ENCODE measurements at regions not wholly inside any gene's neighbourhood (a gene's known extent, or its start where the extent isn't known, plus 50 kb on each side); places are given as distances from the start of the nearest gene placed in this dataset.
A peak's percentile ranks its signal among the peaks of the same experiment; 100 is the strongest.

- no peak overlapping the region for H3K4me3 ChIP-seq (ENCODE audit: low read depth, low read length)
- no peak for DNase-seq (ENCODE audit: low read depth)
- TF ChIP-seq, protein P1, sequence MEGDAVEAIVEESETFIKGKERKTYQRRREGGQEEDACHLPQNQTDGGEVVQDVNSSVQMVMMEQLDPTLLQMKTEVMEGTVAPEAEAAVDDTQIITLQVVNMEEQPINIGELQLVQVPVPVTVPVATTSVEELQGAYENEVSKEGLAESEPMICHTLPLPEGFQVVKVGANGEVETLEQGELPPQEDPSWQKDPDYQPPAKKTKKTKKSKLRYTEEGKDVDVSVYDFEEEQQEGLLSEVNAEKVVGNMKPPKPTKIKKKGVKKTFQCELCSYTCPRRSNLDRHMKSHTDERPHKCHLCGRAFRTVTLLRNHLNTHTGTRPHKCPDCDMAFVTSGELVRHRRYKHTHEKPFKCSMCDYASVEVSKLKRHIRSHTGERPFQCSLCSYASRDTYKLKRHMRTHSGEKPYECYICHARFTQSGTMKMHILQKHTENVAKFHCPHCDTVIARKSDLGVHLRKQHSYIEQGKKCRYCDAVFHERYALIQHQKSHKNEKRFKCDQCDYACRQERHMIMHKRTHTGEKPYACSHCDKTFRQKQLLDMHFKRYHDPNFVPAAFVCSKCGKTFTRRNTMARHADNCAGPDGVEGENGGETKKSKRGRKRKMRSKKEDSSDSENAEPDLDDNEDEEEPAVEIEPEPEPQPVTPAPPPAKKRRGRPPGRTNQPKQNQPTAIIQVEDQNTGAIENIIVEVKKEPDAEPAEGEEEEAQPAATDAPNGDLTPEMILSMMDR (IDR thresholded peaks at IDR 0.05; ENCODE audit: low read depth, low read length), result no peak
- TF ChIP-seq POLR2A (IDR thresholded peaks at IDR 0.05; ENCODE audit: extremely low read depth, insufficient read length) (no peak), MYC (IDR thresholded peaks at IDR 0.05; ENCODE audit: low read depth, low read length) (no peak)
- TF ChIP-seq, protein P2, sequence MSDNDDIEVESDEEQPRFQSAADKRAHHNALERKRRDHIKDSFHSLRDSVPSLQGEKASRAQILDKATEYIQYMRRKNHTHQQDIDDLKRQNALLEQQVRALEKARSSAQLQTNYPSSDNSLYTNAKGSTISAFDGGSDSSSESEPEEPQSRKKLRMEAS (IDR thresholded peaks at IDR 0.05; ENCODE audit: low read depth, low read length), result no peak
These were observed 200.4 kb upstream of the SLC24A2 start for GRCh38 chr9:19989213-19989612.

GRCh38 chr9:19988281-19988680, 199.4 kb upstream of the SLC24A2 start:
- TF ChIP-seq MYC (IDR thresholded peaks at IDR 0.05; ENCODE audit: low read depth, low read length), result no peak
- TF ChIP-seq, protein P2 (IDR thresholded peaks at IDR 0.05; ENCODE audit: low read depth, low read length), result no peak
- no peak for TF ChIP-seq POLR2A (IDR thresholded peaks at IDR 0.05; ENCODE audit: extremely low read depth, insufficient read length)
- TF ChIP-seq, protein P1 (IDR thresholded peaks at IDR 0.05; ENCODE audit: low read depth, low read length), result no peak
- DNase-seq (ENCODE audit: low read depth), result no peak
- no peak overlapping the region for H3K4me3 ChIP-seq (ENCODE audit: low read depth, low read length)

GRCh38 chr9:19985081-19985480, 196.2 kb upstream of the SLC24A2 start:
- H3K4me3 ChIP-seq (ENCODE audit: low read depth, low read length), result no peak overlapping the region
- DNase-seq (ENCODE audit: low read depth), result no peak
- no peak for TF ChIP-seq MYC (IDR thresholded peaks at IDR 0.05; ENCODE audit: low read depth, low read length)
- TF ChIP-seq, protein P1 (IDR thresholded peaks at IDR 0.05; ENCODE audit: low read depth, low read length), result no peak
- TF ChIP-seq, protein P2 (IDR thresholded peaks at IDR 0.05; ENCODE audit: low read depth, low read length), result no peak
- TF ChIP-seq POLR2A (IDR thresholded peaks at IDR 0.05; ENCODE audit: extremely low read depth, insufficient read length), result no peak

DNA sequence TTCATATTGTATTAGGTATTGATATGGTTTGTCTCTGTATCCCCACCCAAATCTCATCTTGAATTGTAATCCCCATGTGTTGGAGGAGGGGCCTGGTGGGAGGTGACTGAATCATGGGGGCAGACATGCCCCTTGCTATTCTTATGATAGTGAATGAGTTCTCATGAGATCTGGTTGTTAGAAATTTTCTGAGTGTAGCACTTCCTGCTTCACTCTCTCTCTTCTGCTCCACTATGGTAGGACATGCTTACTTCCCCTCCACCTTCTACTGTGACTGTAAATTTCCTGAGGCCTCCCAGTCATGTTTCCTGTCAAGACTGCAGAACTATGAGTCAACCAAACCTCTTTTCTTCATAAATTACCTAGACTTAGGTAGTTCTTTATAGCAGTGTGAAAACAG, 187.4 kb upstream of the SLC24A2 start:
- DNase-seq (ENCODE audit: low read depth), result peak; percentile 27
- no peak overlapping the region for H3K4me3 ChIP-seq (ENCODE audit: low read depth, low read length)
- TF ChIP-seq, protein P2 (IDR thresholded peaks at IDR 0.05; ENCODE audit: low read depth, low read length), result no peak
- TF ChIP-seq MYC (IDR thresholded peaks at IDR 0.05; ENCODE audit: low read depth, low read length) (no peak), POLR2A (IDR thresholded peaks at IDR 0.05; ENCODE audit: extremely low read depth, insufficient read length) (no peak)
- TF ChIP-seq, protein P1 (IDR thresholded peaks at IDR 0.05; ENCODE audit: low read depth, low read length), result no peak

DNA sequence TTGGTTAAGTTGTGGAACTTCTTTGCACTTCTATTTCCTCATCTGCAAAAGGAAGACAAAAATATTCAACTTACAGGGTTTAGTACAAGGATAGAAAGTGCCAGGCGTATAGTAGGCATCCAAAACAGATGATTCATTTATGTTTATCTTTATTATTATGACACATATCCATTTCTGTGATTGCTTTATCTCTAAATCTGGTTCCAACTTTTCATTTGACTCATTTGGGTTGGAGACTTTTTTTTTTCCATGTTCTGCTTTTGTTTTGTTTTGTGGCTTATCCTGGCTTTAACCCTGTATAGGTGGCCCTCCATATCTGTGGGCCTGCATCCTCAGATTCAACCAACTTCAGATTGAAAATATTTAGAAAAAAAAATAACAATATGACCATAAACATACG, 186.7 kb upstream of the SLC24A2 start:
- no peak overlapping the region for H3K4me3 ChIP-seq (ENCODE audit: low read depth, low read length)
- TF ChIP-seq, protein P1 (IDR thresholded peaks at IDR 0.05; ENCODE audit: low read depth, low read length), result no peak
- TF ChIP-seq, protein P2 (IDR thresholded peaks at IDR 0.05; ENCODE audit: low read depth, low read length), result no peak
- TF ChIP-seq MYC (IDR thresholded peaks at IDR 0.05; ENCODE audit: low read depth, low read length) (no peak), POLR2A (IDR thresholded peaks at IDR 0.05; ENCODE audit: extremely low read depth, insufficient read length) (no peak)
- no peak for DNase-seq (ENCODE audit: low read depth)
